Thyroid gland (tissue), 4 donors: ENCODE measurements at regions not wholly inside any gene's neighbourhood (a gene's known extent, or its start where the extent isn't known, plus 50 kb on each side); places are given as distances from the start of the nearest gene placed in this dataset.

ENCODE experiments used
- POLR2A ChIP-seq, 2 donors: fragments of 450-650 bp; IDR thresholded peaks; one replicate each; pipeline ENCODE4 v1.6.1; 2017; ENCODE audit warnings: antibody characterized with exemption in 2 of 2, mild to moderate bottlenecking in 2 of 2, moderate library complexity in 1 of 2
- TF ChIP-seq, protein P1 (sequence below), 6 experiments: fragments of 200-600 bp in 3 of 6; fragments of 450-650 bp in 3 of 6; sonication (generic) in 3 of 6; IDR thresholded peaks; one replicate each; pipeline ENCODE4 v1.5.1; 2016 to 2019; ENCODE audit warnings: antibody characterized with exemption in 6 of 6, mild to moderate bottlenecking in 2 of 6, inconsistent platforms in 1 of 6, moderate library complexity in 1 of 6

- TF ChIP-seq, protein P1, sequence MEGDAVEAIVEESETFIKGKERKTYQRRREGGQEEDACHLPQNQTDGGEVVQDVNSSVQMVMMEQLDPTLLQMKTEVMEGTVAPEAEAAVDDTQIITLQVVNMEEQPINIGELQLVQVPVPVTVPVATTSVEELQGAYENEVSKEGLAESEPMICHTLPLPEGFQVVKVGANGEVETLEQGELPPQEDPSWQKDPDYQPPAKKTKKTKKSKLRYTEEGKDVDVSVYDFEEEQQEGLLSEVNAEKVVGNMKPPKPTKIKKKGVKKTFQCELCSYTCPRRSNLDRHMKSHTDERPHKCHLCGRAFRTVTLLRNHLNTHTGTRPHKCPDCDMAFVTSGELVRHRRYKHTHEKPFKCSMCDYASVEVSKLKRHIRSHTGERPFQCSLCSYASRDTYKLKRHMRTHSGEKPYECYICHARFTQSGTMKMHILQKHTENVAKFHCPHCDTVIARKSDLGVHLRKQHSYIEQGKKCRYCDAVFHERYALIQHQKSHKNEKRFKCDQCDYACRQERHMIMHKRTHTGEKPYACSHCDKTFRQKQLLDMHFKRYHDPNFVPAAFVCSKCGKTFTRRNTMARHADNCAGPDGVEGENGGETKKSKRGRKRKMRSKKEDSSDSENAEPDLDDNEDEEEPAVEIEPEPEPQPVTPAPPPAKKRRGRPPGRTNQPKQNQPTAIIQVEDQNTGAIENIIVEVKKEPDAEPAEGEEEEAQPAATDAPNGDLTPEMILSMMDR (IDR thresholded peaks at IDR 0.05), result no peak
- TF ChIP-seq POLR2A (IDR thresholded peaks at IDR 0.05), result no peak
These were observed 73.4 kb upstream of the SLC44A1 start for GRCh38 chr9:105171076-105171475.
